SK-N-SH (cell line): ENCODE measurements at regions not wholly inside any gene's neighbourhood (a gene's known extent, or its start where the extent isn't known, plus 50 kb on each side); places are given as distances from the start of the nearest gene placed in this dataset.

Experiments
- CTCF ChIA-PET: fragments of 300-600, 350-600 bp; formaldehyde crosslinking; extraction: SDS; loops from one replicate; lab custom pipeline; 2021; lab: Yijun Ruan, JAX
- POLR2A ChIA-PET: fragments of 350-600 bp; sonication (Branson Sonifier 250); formaldehyde crosslinking; extraction: SDS; loops from one replicate; lab custom pipeline; 2020; ENCODE audit warnings: antibody characterized with exemption, inconsistent platforms; lab: Yijun Ruan, JAX
- DNase-seq: peaks from one replicate; pipeline ENCODE4 v3.0.0; 2012
- H2AFZ ChIP-seq: fragments of 200-600 bp; sonication (generic); 2 replicates; pipeline ENCODE4 v1.8.1; 2016; ENCODE audit warnings: antibody characterized with exemption, mild to moderate bottlenecking, low read depth
- H3F3A ChIP-seq: fragments of 200-600 bp; sonication (generic); replicated peaks from 2 replicates; pipeline ENCODE3; 2016; ENCODE audit warnings: antibody characterized with exemption, mild to moderate bottlenecking; ENCODE audit not compliant: insufficient read depth
- H3K27ac ChIP-seq, 2 experiments: fragments of 200-500 bp in 1 of 2; fragments of 200-600 bp in 1 of 2; sonication (Bioruptor generic) in 1 of 2; sonication (generic), shearing (Covaris generic) in 1 of 2; 2 replicates each; pipeline versions ENCODE4 v1.5.1 to v1.6.1; 2014 to 2016; ENCODE audit warnings: low read depth in 2 of 2, inconsistent platforms in 1 of 2, low read length in 1 of 2, mild to moderate bottlenecking in 1 of 2, mixed read lengths in 1 of 2
- H3K27me3 ChIP-seq: fragments of 200-600 bp; sonication (generic), shearing (Covaris generic); 2 replicates; pipeline ENCODE4 v1.6.1; 2016; ENCODE audit warnings: mixed run types; ENCODE audit not compliant: insufficient read depth
- H3K36me3 ChIP-seq, 2 experiments: fragments of 200-500 bp in 1 of 2; fragments of 200-600 bp in 1 of 2; sonication (Bioruptor generic) in 1 of 2; sonication (generic) in 1 of 2; replicated peaks in 1 of 2; 2 replicates each; pipeline versions ENCODE3 to v1.5.1; 2014 to 2016; ENCODE audit warnings: low read length in 1 of 2, mild to moderate bottlenecking in 1 of 2; ENCODE audit not compliant: insufficient read depth in 2 of 2, control insufficient read depth in 1 of 2
- H3K4me1 ChIP-seq, 2 experiments: fragments of 200-500 bp in 1 of 2; fragments of 200-600 bp in 1 of 2; sonication (Bioruptor generic) in 1 of 2; sonication (generic), shearing (Covaris generic) in 1 of 2; 2 replicates each; pipeline versions ENCODE4 v1.5.1 to v1.6.1; 2014 to 2016; ENCODE audit warnings: low read depth in 1 of 2, low read length in 1 of 2, mixed run types in 1 of 2; ENCODE audit not compliant: insufficient read depth in 2 of 2, control insufficient read depth in 1 of 2
- H3K4me2 ChIP-seq: fragments of 200-600 bp; sonication (generic), shearing (Covaris generic); 2 replicates; pipeline ENCODE4 v1.6.1; 2017; ENCODE audit warnings: mixed run types
- H3K4me3 ChIP-seq, 2 experiments: fragments of 200-500 bp in 1 of 2; fragments of 200-600 bp in 1 of 2; sonication (Bioruptor generic) in 1 of 2; sonication (generic), shearing (Covaris generic) in 1 of 2; 2 replicates each; pipeline versions ENCODE4 v1.5.1 to v1.8.1; 2014 to 2016; ENCODE audit warnings: low read depth in 2 of 2, inconsistent platforms in 1 of 2, low read length in 1 of 2, mild to moderate bottlenecking in 1 of 2, mixed read lengths in 1 of 2, moderate library complexity in 1 of 2
- H3K79me2 ChIP-seq: fragments of 200-600 bp; sonication (generic); 2 replicates; pipeline ENCODE4 v1.8.1; 2017; ENCODE audit warnings: mild to moderate bottlenecking; ENCODE audit not compliant: insufficient read depth
- H3K9ac ChIP-seq: fragments of 200-600 bp; sonication (generic); 2 replicates; pipeline ENCODE4 v1.6.1; 2017; ENCODE audit warnings: mixed run types
- H3K9me2 ChIP-seq: fragments of 200-600 bp; sonication (generic); 2 replicates; pipeline ENCODE4 v1.6.1; 2017; ENCODE audit warnings: mixed run types
- H3K9me3 ChIP-seq: fragments of 200-600 bp; sonication (generic); 2 replicates; pipeline ENCODE4 v1.6.1; 2017; ENCODE audit warnings: mixed run types, mild to moderate bottlenecking, moderate library complexity
- H4K20me1 ChIP-seq: fragments of 200-600 bp; sonication (generic); 2 replicates; pipeline ENCODE4 v1.6.1; 2017; ENCODE audit warnings: mild to moderate bottlenecking, mixed run types; ENCODE audit not compliant: insufficient read depth
- EZH2phosphoT487 ChIP-seq: fragments of 200-600 bp; sonication (generic); IDR thresholded peaks from 2 replicates; pipeline ENCODE4 v1.6.1; 2017; ENCODE audit warnings: low read depth, mixed run types, mild to moderate bottlenecking, antibody characterized with exemption, moderate library complexity, borderline replicate concordance
- FOXJ3 ChIP-seq: sonication (generic); formaldehyde crosslinking; IDR thresholded peaks from 2 replicates; pipeline ENCODE4 v1.5.1; 2020; ENCODE audit warnings: mild to moderate bottlenecking, missing genetic modification reagents
- GABPA ChIP-seq: IDR thresholded peaks from 2 replicates; pipeline ENCODE4 v1.4.0; 2012; ENCODE audit warnings: low read depth, mild to moderate bottlenecking
- NRF1 ChIP-seq: IDR thresholded peaks from 2 replicates; pipeline ENCODE4 v1.6.1; 2012; ENCODE audit warnings: low read depth, mild to moderate bottlenecking, low read length
- PBX3 ChIP-seq: IDR thresholded peaks from 2 replicates; pipeline ENCODE4; 2012
- REST ChIP-seq: IDR thresholded peaks from 2 replicates; pipeline ENCODE4 v1.6.1; 2012; ENCODE audit warnings: mild to moderate bottlenecking, low read depth, low read length, moderate library complexity
- RXRA ChIP-seq: IDR thresholded peaks from 2 replicates; pipeline ENCODE4 v1.4.0; 2012; ENCODE audit warnings: low read depth, mild to moderate bottlenecking, borderline replicate concordance
- WGBS: methylation state at CpG from one replicate; pipeline ENCODE4 v1.1.6; 2017; ENCODE audit warnings: low lambda C conversion rate; 5-methylcytosine and 5-hydroxymethylcytosine counted together

DNA sequence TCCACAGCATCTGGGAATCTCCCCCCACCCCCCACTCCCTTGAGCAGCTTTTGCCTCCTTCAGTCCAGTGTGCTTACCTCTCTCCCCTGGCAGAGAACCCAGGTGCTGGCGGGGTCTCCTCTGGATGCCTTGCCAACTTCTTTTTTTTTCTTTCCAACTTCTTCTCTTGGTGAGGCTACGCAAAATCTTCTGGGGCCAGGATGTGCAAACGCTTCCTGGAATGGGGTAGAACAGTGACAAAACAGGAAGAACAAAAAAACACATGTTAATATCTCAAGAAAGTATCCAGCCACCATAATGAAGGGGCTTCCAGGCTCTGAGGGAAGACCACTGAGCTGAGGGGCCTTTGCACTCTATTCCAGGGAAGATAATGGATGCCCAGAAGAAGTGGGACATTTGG lies 53.9 kb upstream of the DDR1 start:
- no peaks in the 10 kb centered on the region for H3K79me2 ChIP-seq
- H3K4me2 ChIP-seq, result no peak overlapping the region
- H3K27ac ChIP-seq, result no peak overlapping the region
- H3K9me3 ChIP-seq, result no peaks in the 10 kb centered on the region
- 73% methylated on average over 3 of the region's 3 CpGs for WGBS
- ChIA-PET CTCF (interaction anchor here (0.7 to 8.8 kb wide), 9 partner anchors 21 to 259 kb away, joined by 3 to 103 read pairs (median 3); partner anchors contain the start of gene VARS2), POLR2A (no interaction called here)
- no peaks in the 10 kb centered on the region for H4K20me1 ChIP-seq
- no peaks in the 10 kb centered on the region for H3K9me2 ChIP-seq
- TF ChIP-seq EZH2phosphoT487 (no peak), FOXJ3 (no peak)
- H3F3A ChIP-seq, result peaks cover 4% of the 10 kb centered on the region
- no peaks in the 10 kb centered on the region for H3K36me3 ChIP-seq
- no peak overlapping the region for H3K4me3 ChIP-seq
- no peak for DNase-seq
- no peak overlapping the region for H3K9ac ChIP-seq
- no peaks in the 10 kb centered on the region for H3K27me3 ChIP-seq
- no peak overlapping the region for H2AFZ ChIP-seq
- H3K4me1 ChIP-seq, result peaks cover 7 to 12% of the 10 kb centered on the region in 2 experiments; a peak in 3 of 4 replicates

DNA sequence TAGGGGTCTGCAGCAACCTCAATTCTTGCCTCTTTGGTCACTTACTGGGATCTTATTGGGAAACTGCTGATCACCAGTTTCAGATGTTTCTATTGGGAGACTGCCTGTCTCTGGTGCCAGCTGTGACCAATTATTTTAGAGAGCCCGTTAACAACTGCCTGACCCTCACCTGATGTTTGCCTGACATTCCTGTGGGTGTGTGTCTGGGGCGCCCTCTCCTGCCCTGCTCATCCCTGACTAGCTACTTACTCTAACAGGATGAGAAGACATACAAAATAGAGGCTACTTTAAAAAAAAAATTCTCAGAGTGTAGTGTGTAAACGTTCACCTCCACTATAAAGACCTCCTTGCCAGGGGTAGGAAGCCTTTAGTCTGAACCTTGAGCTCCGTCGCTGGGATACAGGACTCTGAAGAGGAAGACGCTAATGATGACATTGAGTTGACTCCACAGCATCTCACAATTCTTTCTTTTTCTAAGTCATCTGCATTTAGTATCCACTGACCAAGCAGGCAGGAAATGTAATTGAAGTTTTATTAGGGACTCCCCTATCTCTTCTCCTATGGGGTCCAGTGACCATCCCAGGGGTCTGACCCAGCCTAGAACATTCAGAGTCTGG lies 54.6 kb upstream of the DDR1 start:
- Histone ChIP-seq H3K9me2 (no peaks in the 10 kb centered on the region), H3K9ac (no peak overlapping the region), H3K9me3 (no peaks in the 10 kb centered on the region), H3K27me3 (no peaks in the 10 kb centered on the region), H3K36me3 (no peaks in the 10 kb centered on the region), H3F3A (peaks cover 4% of the 10 kb centered on the region)
- no peak for TF ChIP-seq GABPA
- TF ChIP-seq REST, result no peak
- TF ChIP-seq PBX3, result no peak
- no peak for TF ChIP-seq NRF1
- TF ChIP-seq RXRA, result no peak
- TF ChIP-seq, all 33 proteins: peak for 0
- Histone ChIP-seq H4K20me1 (no peaks in the 10 kb centered on the region), H2AFZ (no peak overlapping the region), H3K4me2 (no peak overlapping the region), H3K79me2 (no peaks in the 10 kb centered on the region), H3K4me1 (peaks cover 7 to 12% of the 10 kb centered on the region in 2 experiments; a peak in 3 of 4 replicates), H3K4me3 (no peak overlapping the region), H3K27ac (no peak overlapping the region)
- ChIA-PET POLR2A (no interaction called here), CTCF (interaction anchor here (0.7 to 8.8 kb wide), 12 partner anchors 20 to 259 kb away, joined by 3 to 103 read pairs (median 3); partner anchors contain the start of genes FLOT1 and VARS2)
- 85% methylated on average over 6 of the region's 6 CpGs for WGBS
- no peak for DNase-seq
